SW480 (cell line): ENCODE measurements at regions not wholly inside any gene's neighbourhood (a gene's known extent, or its start where the extent isn't known, plus 50 kb on each side); places are given as distances from the start of the nearest gene placed in this dataset.

Source experiments
- DNase-seq: peaks from one replicate; pipeline ENCODE4 v3.0.0-alpha.2; 2016; ENCODE audit warnings: low spot score

GRCh38 chr12:111196532-111196931 lies 172.4 kb downstream of the PHETA1 start:
- no peak for DNase-seq

GRCh38 chr12:111195316-111195715 lies 173.6 kb downstream of the PHETA1 start:
- no peak for DNase-seq

GRCh38 chr12:111194703-111195051 lies 174.2 kb downstream of the PHETA1 start:
- DNase-seq = no peak

- DNase-seq = no peak
Measured at GRCh38 chr12:111193977-111194702, 174.8 kb downstream of the PHETA1 start.

- DNase-seq = no peak
Measured at GRCh38 chr12:111193496-111193895, 175.4 kb downstream of the PHETA1 start.

GRCh38 chr12:111193067-111193466 lies 175.8 kb downstream of the PHETA1 start:
- no peak for DNase-seq

GRCh38 chr12:111192647-111193046 lies 176.2 kb downstream of the PHETA1 start:
- no peak for DNase-seq

GRCh38 chr12:111190741-111191526 lies 178.0 kb downstream of the PHETA1 start:
- DNase-seq = no peak

- DNase-seq = no peak
Measured at GRCh38 chr12:111189792-111190191, 179.1 kb downstream of the PHETA1 start.

GRCh38 chr12:111188436-111188835 lies 180.5 kb downstream of the PHETA1 start:
- DNase-seq = no peak

GRCh38 chr12:111186347-111186746 lies 182.5 kb downstream of the PHETA1 start:
- DNase-seq = no peak

GRCh38 chr12:111185889-111186227 lies 183.0 kb downstream of the PHETA1 start:
- DNase-seq = no peak

- DNase-seq = no peak
Measured at GRCh38 chr12:111185206-111185888, 183.5 kb downstream of the PHETA1 start.

GRCh38 chr12:111184161-111184560 lies 184.7 kb downstream of the PHETA1 start:
- DNase-seq = no peak

- DNase-seq = no peak
Measured at GRCh38 chr12:111183094-111183493, 185.8 kb downstream of the PHETA1 start.

GRCh38 chr12:111182382-111182781 lies 186.5 kb downstream of the PHETA1 start:
- DNase-seq = no peak

GRCh38 chr12:111181143-111181726 lies 187.7 kb downstream of the PHETA1 start:
- peak; percentile 22 for DNase-seq

GRCh38 chr12:111180426-111181142 lies 188.3 kb downstream of the PHETA1 start:
- no peak for DNase-seq

- no peak for DNase-seq
Measured at GRCh38 chr12:111178181-111179081, 190.5 kb downstream of the PHETA1 start.

- DNase-seq = no peak
Measured at GRCh38 chr12:111175396-111176094, 193.3 kb downstream of the PHETA1 start.
